Thyroid gland (tissue), 4 donors: ENCODE measurements at regions not wholly inside any gene's neighbourhood (a gene's known extent, or its start where the extent isn't known, plus 50 kb on each side); places are given as distances from the start of the nearest gene placed in this dataset.

Source experiments
- DNase-seq, 2 donors: peaks; one replicate each; pipeline ENCODE4 v3.0.0-alpha.2; 2019
- H3K27ac ChIP-seq, 3 donors: fragments of 200-600 bp; sonication (generic); 1 replicate in 2 of 3; 2 replicates in 1 of 3; pipeline ENCODE4 v1.5.1; 2016 to 2019; ENCODE audit warnings: mild to moderate bottlenecking in 1 of 3, moderate library complexity in 1 of 3
- H3K27me3 ChIP-seq: fragments of 200-600 bp; sonication (generic); one replicate; pipeline ENCODE4 v1.5.1; 2019
- H3K36me3 ChIP-seq, 2 donors: fragments of 200-600 bp; sonication (generic); one replicate each; pipeline ENCODE4 v1.5.1; 2016 to 2019
- H3K4me1 ChIP-seq, 2 donors: fragments of 200-600 bp; sonication (generic); one replicate each; pipeline ENCODE4 v1.5.1; 2017 to 2019
- H3K4me3 ChIP-seq, 3 donors: fragments of 200-600 bp; sonication (generic); replicated peaks in 1 of 3; 1 replicate in 2 of 3; 2 replicates in 1 of 3; pipeline ENCODE4 v1.5.1; 2016; ENCODE audit warnings: mild to moderate bottlenecking in 1 of 3
- H3K9me3 ChIP-seq: fragments of 200-600 bp; sonication (generic); one replicate; pipeline ENCODE4 v1.5.1; 2017
- CTCF ChIP-seq, 6 experiments: fragments of 200-600 bp in 3 of 6; fragments of 450-650 bp in 3 of 6; sonication (generic) in 3 of 6; IDR thresholded peaks; one replicate each; pipeline ENCODE4 v1.5.1; 2016 to 2019; ENCODE audit warnings: antibody characterized with exemption in 6 of 6, mild to moderate bottlenecking in 2 of 6, inconsistent platforms in 1 of 6, moderate library complexity in 1 of 6
- POLR2A ChIP-seq, 2 donors: fragments of 450-650 bp; IDR thresholded peaks; one replicate each; pipeline ENCODE4 v1.6.1; 2017; ENCODE audit warnings: antibody characterized with exemption in 2 of 2, mild to moderate bottlenecking in 2 of 2, moderate library complexity in 1 of 2
- WGBS, 2 donors: methylation state at CpG; one replicate each; pipeline ENCODE4 v1.1.5; 2017; 5-methylcytosine and 5-hydroxymethylcytosine counted together
- intact Hi-C: fragments of 100-400 bp; cut with DNase I; formaldehyde crosslinking; loops from one replicate; pipeline ENCODE4 v1.15.1; 2023

DNA sequence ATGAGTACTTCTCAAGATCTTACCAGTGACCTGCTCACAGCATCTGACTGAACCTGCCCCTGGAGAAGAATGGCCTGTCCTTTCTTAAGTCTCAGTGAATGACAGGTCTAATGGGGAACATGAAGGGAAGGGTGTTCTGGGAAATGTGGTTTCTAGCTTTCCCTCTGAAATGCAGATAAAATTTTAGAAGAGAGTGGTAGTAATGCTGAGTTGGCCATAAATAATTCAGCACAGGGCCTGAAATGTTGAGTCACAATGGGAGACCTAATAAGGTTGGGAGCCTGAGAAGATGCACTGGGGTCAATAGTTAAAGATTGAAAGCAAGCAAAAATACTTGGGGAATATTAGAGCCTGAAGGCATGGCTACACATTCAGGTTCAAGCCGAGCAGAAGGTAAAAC, 214.9 kb upstream of the ARHGAP24 start:
- DNase-seq = no peak
- Histone ChIP-seq H3K27me3 (no peaks in the 10 kb centered on the region), H3K9me3 (no peaks in the 10 kb centered on the region), H3K4me3 (no peak overlapping the region), H3K4me1 (no peaks in the 10 kb centered on the region), H3K27ac (no peak overlapping the region), H3K36me3 (no peaks in the 10 kb centered on the region)
- intact Hi-C loops = no loop called here
- TF ChIP-seq POLR2A (IDR thresholded peaks at IDR 0.05) (no peak), CTCF (IDR thresholded peaks at IDR 0.05) (no peak)
- 87% methylated on average over 1 of the region's 1 CpG for WGBS, 2 donors

- H3K9me3 ChIP-seq = no peaks in the 10 kb centered on the region
- H3K27ac ChIP-seq = no peak overlapping the region
- intact Hi-C loops = no loop called here
- H3K36me3 ChIP-seq = no peaks in the 10 kb centered on the region
- no peaks in the 10 kb centered on the region for H3K4me1 ChIP-seq
- DNase-seq = no peak
- no peaks in the 10 kb centered on the region for H3K27me3 ChIP-seq
- WGBS, 2 donors = 82% methylated on average over 5 of the region's 5 CpGs
- no peak for TF ChIP-seq POLR2A (IDR thresholded peaks at IDR 0.05)
- no peak for TF ChIP-seq CTCF (IDR thresholded peaks at IDR 0.05)
- H3K4me3 ChIP-seq = no peak overlapping the region
Measured at GRCh38 chr4:85265234-85265633, 209.7 kb upstream of the ARHGAP24 start.

DNA sequence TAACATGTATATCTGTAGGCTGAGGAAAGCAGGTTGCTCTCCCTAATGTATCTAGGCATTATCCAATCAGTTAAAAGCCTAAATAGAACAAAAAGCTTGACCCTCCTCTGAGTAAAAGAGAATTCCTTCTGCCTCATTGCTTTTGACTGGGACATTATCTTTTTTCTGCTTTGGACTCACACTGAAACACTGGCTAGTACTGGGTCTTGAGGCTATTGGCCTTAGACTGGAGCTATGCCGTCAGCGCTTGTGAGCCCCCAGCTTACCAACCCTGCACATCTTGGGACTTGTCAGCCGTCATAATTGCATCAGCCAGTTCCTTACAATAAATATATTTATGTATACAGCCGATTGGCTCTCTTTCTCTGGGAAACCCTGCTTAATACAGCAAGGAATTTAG, 206.8 kb upstream of the ARHGAP24 start:
- TF ChIP-seq POLR2A (IDR thresholded peaks at IDR 0.05) (no peak), CTCF (IDR thresholded peaks at IDR 0.05) (no peak)
- WGBS, 2 donors = 88 to 92% methylated on average over 4 of the region's 4 CpGs
- no peaks in the 10 kb centered on the region for H3K27me3 ChIP-seq
- no peaks in the 10 kb centered on the region for H3K36me3 ChIP-seq
- H3K4me3 ChIP-seq = no peak overlapping the region
- H3K27ac ChIP-seq = no peak overlapping the region
- intact Hi-C loops = no loop called here
- DNase-seq = no peak
- no peaks in the 10 kb centered on the region for H3K9me3 ChIP-seq
- H3K4me1 ChIP-seq = no peaks in the 10 kb centered on the region

DNA sequence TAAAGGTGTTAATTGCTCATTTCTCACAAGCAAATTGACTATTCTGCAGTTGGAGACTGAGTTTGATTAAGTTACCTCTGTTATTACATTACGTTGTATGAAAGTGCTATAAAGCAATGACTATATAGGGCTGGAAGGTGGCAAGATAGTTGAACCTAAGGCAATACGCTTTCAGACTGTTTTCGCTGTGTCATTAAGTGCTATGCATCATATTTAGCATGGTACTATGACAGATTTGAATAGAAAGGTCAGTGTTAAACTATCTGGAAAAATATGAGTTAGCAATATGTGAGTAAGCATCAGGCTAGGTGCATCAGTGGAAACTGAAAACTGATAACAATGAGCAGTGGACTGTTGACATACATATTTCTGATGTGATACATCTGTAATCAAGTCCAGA, 206.0 kb upstream of the ARHGAP24 start:
- 91 to 95% methylated on average over 3 of the region's 3 CpGs for whole genome bisulfite sequencing, 2 donors
- no peak for DNase-seq
- H3K9me3 ChIP-seq = no peaks in the 10 kb centered on the region
- TF ChIP-seq CTCF (IDR thresholded peaks at IDR 0.05) (no peak), POLR2A (IDR thresholded peaks at IDR 0.05) (no peak)
- H3K4me3 ChIP-seq = no peak overlapping the region
- no peaks in the 10 kb centered on the region for H3K4me1 ChIP-seq
- H3K27ac ChIP-seq = no peak overlapping the region
- H3K36me3 ChIP-seq = no peaks in the 10 kb centered on the region
- intact Hi-C loops = no loop called here
- H3K27me3 ChIP-seq = no peaks in the 10 kb centered on the region

- H3K27me3 ChIP-seq = no peaks in the 10 kb centered on the region
- WGBS, 2 donors = 88 to 93% methylated on average over 4 of the region's 4 CpGs
Measured at GRCh38 chr4:85274955-85275354, 200.0 kb upstream of the ARHGAP24 start.

More at GRCh38 chr4:85274955-85275354, 200.0 kb upstream of the ARHGAP24 start:
- intact Hi-C loops = no loop called here
- Histone ChIP-seq H3K4me3 (no peak overlapping the region), H3K4me1 (no peaks in the 10 kb centered on the region), H3K27ac (no peak overlapping the region), H3K9me3 (no peaks in the 10 kb centered on the region), H3K36me3 (no peaks in the 10 kb centered on the region)
- TF ChIP-seq CTCF (IDR thresholded peaks at IDR 0.05) = no peak
- TF ChIP-seq POLR2A (IDR thresholded peaks at IDR 0.05) = no peak
- no peak for DNase-seq
